NCI-H2227 treated with DMSO at 0.1 percent for 48 hours (cell line): ENCODE measurements at regions not wholly inside any gene's neighbourhood (a gene's known extent, or its start where the extent isn't known, plus 50 kb on each side); places are given as distances from the start of the nearest gene placed in this dataset.
"Not testable (repeated sequence)": the region's sequence is repeated elsewhere in the genome, so short reads cannot be mapped to it uniquely, and the experiment has no call there.

Experiments
- DNase-seq: peaks from one replicate; lab custom pipeline; 2025; lab: John Stamatoyannopoulos, UW

- DNase-seq, result no peak
Measured at GRCh38 chr18:67135981-67136380, 380.5 kb downstream of the DSEL start.

DNA sequence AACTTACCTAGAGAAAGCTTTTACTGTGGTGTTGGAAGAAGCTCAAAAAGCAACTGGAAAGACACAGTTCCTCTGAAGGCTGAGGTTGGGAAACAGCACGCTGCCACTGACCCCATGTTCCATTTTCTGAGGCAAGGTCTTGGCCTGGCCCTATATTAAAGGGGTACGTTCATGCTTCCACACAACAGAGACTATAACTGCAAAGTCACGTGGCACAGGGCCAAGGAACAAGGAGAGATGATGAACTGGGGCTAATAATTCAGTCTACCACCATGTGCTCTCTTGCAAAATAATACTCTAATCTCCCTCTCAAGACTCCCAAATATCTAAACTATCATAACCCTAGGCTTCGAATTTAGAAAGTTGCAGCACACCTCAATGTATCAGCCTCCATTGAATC, 381.6 kb downstream of the DSEL start:
- no peak for DNase-seq

DNA sequence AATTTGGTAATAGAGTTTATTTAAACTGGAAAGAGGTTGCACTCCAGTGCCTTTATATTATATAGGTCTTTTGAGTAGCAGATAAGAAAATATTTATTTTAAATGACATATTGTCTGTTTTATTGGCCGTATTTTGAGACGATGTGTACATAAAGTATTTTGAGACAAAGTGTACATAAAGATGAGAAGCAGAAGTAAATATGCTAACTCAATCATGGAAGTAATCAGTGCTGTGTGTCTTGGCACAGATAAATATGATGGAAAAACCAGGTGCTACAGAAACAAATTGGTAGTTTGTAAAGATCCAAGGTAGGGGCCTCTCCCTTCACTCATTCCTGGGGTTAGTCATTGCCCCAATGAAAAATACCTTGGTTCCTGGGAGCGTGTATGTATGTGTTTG, 382.9 kb downstream of the DSEL start:
- no peak for DNase-seq

DNA sequence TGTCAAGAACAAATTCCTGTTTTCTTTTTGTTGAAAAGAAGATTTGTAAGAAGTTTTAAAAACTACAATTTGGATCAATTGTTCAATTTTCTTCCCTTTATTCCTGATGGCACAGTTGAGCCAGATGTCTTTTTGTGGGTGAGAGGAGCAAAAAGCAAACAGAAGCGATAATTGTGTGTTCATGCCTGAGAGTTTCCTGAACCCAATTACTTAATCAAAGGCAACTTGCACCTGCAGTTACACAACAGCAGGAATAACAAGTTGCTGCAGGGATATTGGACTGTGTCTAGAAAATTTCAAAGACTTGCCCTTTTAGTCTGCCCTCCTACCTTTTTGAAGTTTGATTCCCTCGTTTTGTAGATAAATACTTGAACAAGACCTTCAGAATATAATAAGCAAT, 383.6 kb downstream of the DSEL start:
- DNase-seq, result peak; percentile 69

DNA sequence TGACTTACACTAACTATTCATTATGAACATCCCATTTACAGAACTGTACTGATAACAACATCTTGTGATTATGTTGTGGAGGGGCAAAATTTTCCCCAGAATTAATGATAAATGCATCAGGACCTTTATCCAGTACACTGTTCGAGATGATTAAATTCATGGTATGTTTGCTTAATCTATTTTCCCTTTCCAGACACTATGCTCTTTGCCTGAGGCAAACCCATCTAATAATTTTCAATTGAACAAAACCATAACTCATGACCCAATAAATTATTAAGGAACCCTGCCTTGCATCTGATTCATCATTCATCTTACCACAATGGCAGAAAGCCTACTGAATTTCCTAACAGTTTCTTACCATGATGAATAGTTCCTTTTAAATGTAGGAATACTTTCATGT, 385.0 kb downstream of the DSEL start:
- DNase-seq, result no peak

- not testable (repeated sequence) for DNase-seq
Measured at GRCh38 chr18:67126751-67127150, 389.8 kb downstream of the DSEL start.

DNA sequence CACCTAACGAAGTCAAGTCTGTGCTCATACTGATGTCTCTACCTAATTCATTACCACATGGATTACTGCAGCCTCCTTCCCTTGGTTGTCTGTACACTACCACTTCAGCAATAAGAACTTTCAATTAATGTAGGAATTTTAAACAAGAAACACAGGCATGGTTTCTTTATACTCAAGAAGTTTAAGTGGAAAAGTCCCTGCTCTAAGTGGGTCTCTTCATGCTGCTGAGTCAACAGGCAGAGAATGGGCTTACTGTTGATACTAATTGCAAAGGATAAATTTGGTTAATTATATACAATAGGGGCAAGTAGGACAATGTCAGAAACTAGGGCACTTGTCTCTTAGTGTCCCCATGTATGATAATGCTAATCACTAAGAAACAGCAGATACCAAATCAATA, 392.6 kb downstream of the DSEL start:
- DNase-seq, result no peak

- DNase-seq, result no peak
Measured at GRCh38 chr18:67117804-67118203, 398.7 kb downstream of the DSEL start.

DNA sequence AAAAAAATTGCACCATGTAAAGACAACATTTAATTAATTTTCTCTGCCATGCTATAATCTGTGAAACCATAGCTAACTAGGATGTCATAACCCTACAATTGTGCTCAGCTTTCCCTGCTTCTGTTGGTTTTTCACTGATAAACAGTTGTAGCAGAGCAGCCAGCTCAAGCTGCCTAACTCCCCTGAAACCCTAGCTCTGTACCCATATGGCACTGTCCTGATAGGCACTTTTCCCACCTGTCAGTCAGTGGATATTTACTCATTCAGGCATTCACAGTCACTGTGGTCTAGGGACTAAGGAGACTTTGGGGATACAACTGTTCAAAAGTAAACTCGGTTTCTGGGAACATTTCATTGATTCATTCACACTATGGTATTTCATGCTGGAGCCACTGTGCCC, 407.0 kb downstream of the DSEL start:
- DNase-seq, result no peak

GRCh38 chr18:67108894-67109293, 407.6 kb downstream of the DSEL start:
- DNase-seq, result no peak

DNA sequence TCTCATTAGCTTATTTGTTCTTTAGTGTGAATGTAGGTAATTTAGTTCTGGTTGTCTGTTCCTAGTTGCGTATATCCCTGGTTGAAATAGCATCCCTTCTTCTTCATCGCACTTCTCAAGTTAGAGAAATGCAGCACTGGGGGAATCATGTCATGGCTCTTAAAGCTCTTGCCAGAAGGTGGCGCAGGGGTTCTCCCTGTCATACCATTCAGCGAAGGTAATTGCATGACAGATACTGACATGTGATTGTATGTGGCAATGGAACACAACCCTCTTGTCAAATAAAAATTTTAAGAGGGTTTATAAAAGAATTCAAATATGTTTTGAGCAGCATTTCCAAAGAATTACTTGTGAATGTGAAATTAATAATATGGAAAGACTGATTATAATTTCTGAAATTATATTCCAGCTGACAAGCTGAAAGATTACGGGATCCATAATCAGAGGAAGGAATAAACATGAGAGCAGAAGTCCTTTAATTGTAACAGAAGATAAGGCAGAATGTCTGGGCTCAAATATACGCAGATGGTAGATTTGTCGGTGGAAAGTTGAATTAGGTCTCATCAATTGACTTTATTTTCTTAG, 411.7 kb downstream of the DSEL start:
- DNase-seq, result peak; percentile 73

DNA sequence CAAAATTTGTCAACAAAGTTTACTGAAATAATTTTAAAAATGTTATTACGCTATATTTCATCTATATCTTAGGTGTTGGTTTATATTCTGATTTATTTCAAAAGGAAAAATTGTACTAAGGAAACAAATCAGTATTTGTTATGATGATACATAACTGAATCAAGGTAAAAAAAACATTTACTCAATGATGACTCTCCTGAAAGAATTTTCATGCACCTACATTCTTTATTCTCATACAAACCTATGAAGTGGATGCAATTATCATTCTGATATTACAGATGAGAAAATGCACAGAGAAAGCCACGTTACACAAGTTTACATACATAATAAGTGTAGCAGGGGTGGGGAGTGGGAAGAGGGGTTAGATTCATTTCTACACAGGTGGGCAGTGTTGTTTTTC, 422.4 kb downstream of the DSEL start:
- no peak for DNase-seq

GRCh38 chr18:67092141-67092540, 424.4 kb downstream of the DSEL start:
- no peak for DNase-seq

- no peak for DNase-seq
Measured at GRCh38 chr18:67081482-67082211, 434.9 kb downstream of the DSEL start.

DNA sequence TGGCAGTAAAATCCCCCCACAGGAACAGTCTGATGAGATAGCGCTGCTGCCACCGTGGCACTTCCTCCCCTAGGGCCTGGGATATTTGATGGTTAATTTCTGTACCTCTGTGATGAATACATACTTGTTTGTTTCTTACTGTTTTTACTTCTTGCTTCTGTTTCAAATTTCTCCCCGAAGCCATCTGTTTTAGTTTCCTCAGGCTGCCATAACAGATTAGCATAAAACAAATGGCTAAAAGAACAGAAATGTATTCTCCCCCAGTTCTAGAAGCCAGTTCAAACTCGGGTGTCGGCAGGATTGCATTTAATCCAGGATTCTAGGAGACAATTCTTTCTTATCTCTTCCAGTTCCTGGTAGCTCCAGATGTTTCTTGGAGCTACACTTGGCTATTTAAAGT, 435.9 kb downstream of the DSEL start:
- no peak for DNase-seq

DNA sequence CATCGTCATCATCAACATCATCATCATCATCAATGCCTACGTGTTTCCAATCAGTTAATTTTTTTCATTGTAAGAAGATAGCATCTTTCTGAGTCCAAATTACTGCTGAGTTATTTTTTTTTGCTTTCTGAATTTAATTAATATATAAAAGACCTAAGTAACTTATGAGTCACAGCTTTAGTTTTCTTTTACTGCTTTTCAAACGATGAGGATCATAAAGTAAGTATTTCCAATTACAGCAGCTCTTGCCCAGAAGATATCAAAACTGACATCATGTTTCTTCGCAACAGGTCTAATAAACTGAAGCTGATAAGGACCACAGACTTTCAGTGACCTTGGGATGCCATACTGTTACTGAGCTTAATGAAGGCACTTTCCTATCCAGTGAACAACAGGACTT, 442.2 kb downstream of the DSEL start:
- no peak for DNase-seq

DNA sequence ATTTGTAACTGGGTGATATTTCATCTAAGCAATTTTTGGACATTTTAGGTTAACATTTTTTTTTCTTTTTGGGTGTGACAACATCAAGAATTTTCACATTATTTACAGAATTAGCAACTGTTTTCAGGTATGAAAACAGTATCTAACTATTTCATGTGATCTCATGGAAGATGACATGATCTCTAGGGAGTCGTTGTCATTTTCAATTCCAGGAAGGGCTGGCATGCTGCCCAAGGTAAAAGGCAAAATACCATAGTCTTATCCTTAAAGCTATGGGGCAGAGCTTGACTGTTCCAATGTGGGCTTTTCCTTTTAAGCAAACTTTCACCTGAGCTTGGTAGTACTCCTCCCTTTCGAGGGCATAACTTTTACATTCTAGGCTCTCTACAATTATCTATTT, 443.7 kb downstream of the DSEL start:
- DNase-seq, result no peak

DNA sequence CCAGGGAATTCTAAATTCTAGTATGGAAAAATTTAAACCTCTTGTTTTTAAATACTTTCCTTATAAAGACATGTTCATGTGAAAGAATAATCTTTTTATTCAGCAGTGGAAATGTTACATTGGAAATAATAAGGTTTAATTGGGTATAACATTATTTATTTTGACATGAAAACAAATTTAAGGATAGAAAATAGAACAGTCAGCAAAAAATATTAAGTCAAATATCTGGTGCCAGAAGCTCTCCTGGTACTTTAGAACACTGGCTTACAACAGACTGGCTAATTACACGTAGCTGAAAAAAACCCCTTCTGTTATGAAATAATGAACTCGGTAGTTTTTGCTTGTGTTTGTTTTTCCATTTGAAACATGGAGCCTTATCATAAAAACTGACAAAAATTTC, 447.9 kb downstream of the DSEL start:
- no peak for DNase-seq

- no peak for DNase-seq
Measured at GRCh38 chr18:67047334-67047733, 443.4 kb upstream of the CDH19 start.

DNA sequence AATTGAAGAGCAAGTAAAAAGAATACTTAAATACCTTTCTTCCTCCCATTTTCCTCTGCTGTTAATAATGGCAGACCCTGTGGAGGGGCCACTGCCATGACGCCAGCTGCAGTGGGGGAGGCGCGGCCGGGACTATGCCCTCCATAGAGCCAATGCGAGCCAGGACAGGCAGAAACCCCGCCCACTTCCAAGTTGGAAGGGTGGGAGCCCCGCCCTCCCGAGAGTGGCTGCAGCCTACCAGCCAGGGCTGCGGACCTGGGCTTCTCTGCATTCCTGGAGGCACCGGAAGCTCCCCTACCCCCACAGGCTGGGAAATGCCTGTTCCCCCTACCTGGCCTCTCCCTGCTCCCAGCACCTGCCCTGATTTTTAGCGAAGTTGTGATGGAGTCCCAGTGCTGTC, 439.4 kb upstream of the CDH19 start:
- DNase-seq, result no peak

GRCh38 chr18:67041334-67041733, 437.4 kb upstream of the CDH19 start:
- DNase-seq, result no peak

- no peak for DNase-seq
Measured at GRCh38 chr18:67035026-67035425, 431.1 kb upstream of the CDH19 start.

DNA sequence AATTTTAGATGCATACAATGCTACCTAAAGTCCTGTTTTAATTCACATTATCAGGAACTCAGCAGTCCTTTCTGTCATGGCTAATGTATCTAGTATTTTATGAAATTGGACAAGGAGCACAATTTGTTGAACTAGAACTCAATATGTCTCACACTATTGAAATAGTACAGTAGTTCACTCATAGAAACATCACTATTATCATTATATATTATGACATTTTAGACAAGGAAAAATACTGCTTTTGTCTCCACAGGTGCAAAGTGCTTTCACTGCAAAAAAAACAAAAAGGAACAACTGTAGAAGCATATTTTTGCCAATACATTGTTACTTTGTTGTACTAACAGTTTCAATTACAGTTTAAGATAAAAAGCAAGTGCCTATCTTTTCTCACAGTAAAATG, 419.2 kb upstream of the CDH19 start:
- peak; percentile 33 for DNase-seq

DNA sequence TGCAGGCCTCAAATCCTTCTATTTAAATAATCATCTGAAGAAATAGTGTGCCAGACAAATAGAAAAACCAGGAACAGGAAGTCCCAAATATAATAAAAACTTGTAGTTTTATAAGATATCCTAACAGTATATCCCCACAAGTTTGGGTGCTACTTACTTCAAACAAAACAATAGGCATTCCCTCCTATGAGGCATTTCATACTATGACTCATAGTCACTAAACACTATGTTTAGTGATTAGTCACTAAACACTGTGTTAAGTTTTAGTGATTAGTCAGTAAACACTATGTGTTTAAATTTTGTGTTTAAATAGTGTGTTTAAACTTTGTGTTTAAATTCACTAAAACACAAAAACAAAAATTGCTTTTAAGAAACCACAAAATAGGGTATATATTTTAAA, 407.0 kb upstream of the CDH19 start:
- DNase-seq, result no peak
